RWPE2 (cell line): ENCODE measurements at regions not wholly inside any gene's neighbourhood (a gene's known extent, or its start where the extent isn't known, plus 50 kb on each side); places are given as distances from the start of the nearest gene placed in this dataset.

ENCODE experiments used
- ATAC-seq: fragments of 200-7000 bp; cut with Tn5 transposase; 3 replicates; pipeline ENCODE4 v1.9.1; 2021; ENCODE audit warnings: low read depth
- DNase-seq: peaks from one replicate; pipeline ENCODE4 v3.0.0-alpha.2; 2020; ENCODE audit warnings: low spot score
- H3K27ac ChIP-seq: fragments of 450-650 bp; 2 replicates; pipeline ENCODE4 v1.5.1; 2017; ENCODE audit warnings: mild to moderate bottlenecking; ENCODE audit not compliant: poor library complexity, severe bottlenecking
- H3K27me3 ChIP-seq: fragments of 250-450 bp; sonication (Bioruptor Pico); 2 replicates; pipeline ENCODE4 v1.5.1; 2021; ENCODE audit warnings: mild to moderate bottlenecking, moderate library complexity; ENCODE audit not compliant: insufficient read depth, poor library complexity, severe bottlenecking
- H3K36me3 ChIP-seq: fragments of 250-450 bp; sonication (Bioruptor Pico); 2 replicates; pipeline ENCODE4 v1.5.1; 2020; ENCODE audit warnings: low read depth, mild to moderate bottlenecking, moderate library complexity
- H3K4me1 ChIP-seq: fragments of 250-450 bp; sonication (Bioruptor Pico); 2 replicates; pipeline ENCODE4 v1.5.1; 2021; ENCODE audit warnings: mild to moderate bottlenecking, moderate library complexity; ENCODE audit not compliant: insufficient read depth, poor library complexity, severe bottlenecking
- H3K4me3 ChIP-seq: fragments of 250-450 bp; sonication (Bioruptor Pico); 2 replicates; pipeline ENCODE4 v1.5.1; 2021; ENCODE audit warnings: mild to moderate bottlenecking, moderate library complexity; ENCODE audit not compliant: severe bottlenecking
- H3K9me3 ChIP-seq: fragments of 250-450 bp; sonication (Bioruptor Pico); 2 replicates; pipeline ENCODE4 v1.5.1; 2021; ENCODE audit warnings: mild to moderate bottlenecking, moderate library complexity; ENCODE audit not compliant: severe bottlenecking
- CTCF ChIP-seq: fragments of 450-650 bp; IDR thresholded peaks from one replicate; pipeline ENCODE4 v1.5.1; 2017; ENCODE audit warnings: mild to moderate bottlenecking, moderate library complexity; ENCODE audit not compliant: poor library complexity, severe bottlenecking

- no peak overlapping the region for H3K4me3 ChIP-seq
- no peak for TF ChIP-seq CTCF
- ATAC-seq (peak; percentile 41; the same call in 2 of the 3 replicates), DNase-seq (no peak)
- H3K9me3 ChIP-seq: no peaks in the 10 kb centered on the region
- H3K27ac ChIP-seq: no peak overlapping the region
- no peaks in the 10 kb centered on the region for H3K36me3 ChIP-seq
- H3K27me3 ChIP-seq: no peaks in the 10 kb centered on the region
- peaks cover 18% of the 10 kb centered on the region for H3K4me1 ChIP-seq
Measured at GRCh38 chr2:226660526-226660925, 139.1 kb downstream of the IRS1 start.

DNA sequence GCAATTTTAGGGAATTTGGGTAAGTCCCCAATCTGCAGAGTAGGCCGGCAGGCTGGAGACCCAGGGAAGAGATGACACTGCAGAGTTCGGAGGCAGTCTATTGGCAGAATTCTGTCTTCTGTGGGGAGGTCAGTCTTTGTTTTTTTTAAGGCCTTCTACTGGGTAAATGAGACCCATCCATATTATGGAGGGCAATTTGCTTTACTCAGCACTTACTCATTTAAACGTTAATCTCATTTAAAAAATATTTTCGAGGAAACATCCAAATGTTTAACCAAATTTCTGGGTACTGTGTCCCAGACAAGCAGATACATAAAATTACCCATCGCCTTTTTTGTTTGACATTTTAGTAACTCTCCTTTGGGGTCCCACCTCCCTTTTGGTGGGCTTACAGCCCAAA, 139.5 kb downstream of the IRS1 start:
- Histone ChIP-seq H3K36me3 (no peaks in the 10 kb centered on the region), H3K9me3 (no peaks in the 10 kb centered on the region), H3K27ac (no peak overlapping the region), H3K27me3 (no peaks in the 10 kb centered on the region), H3K4me3 (no peak overlapping the region), H3K4me1 (peaks cover 18% of the 10 kb centered on the region)
- DNase-seq (no peak), ATAC-seq (no peak)
- TF ChIP-seq CTCF: no peak

GRCh38 chr2:226659410-226659809, 140.2 kb downstream of the IRS1 start:
- H3K36me3 ChIP-seq: no peaks in the 10 kb centered on the region
- no peaks in the 10 kb centered on the region for H3K27me3 ChIP-seq
- ATAC-seq (no peak), DNase-seq (no peak)
- TF ChIP-seq CTCF: no peak
- H3K4me3 ChIP-seq: no peak overlapping the region
- peaks cover 18% of the 10 kb centered on the region for H3K4me1 ChIP-seq
- H3K9me3 ChIP-seq: no peaks in the 10 kb centered on the region
- H3K27ac ChIP-seq: no peak overlapping the region

- H3K27ac ChIP-seq: peak overlapping the region; percentile 13
- TF ChIP-seq CTCF: no peak
- no peak overlapping the region for H3K4me3 ChIP-seq
- no peaks in the 10 kb centered on the region for H3K9me3 ChIP-seq
- peaks cover 18% of the 10 kb centered on the region for H3K4me1 ChIP-seq
- H3K27me3 ChIP-seq: no peaks in the 10 kb centered on the region
- DNase-seq (no peak), ATAC-seq (no peak)
- H3K36me3 ChIP-seq: no peaks in the 10 kb centered on the region
Measured at GRCh38 chr2:226658555-226658954, 141.1 kb downstream of the IRS1 start.

- TF ChIP-seq CTCF: no peak
- ATAC-seq (no peak), DNase-seq (no peak)
- Histone ChIP-seq H3K27ac (no peak overlapping the region), H3K9me3 (no peaks in the 10 kb centered on the region), H3K4me1 (peaks cover 26% of the 10 kb centered on the region), H3K4me3 (no peak overlapping the region), H3K27me3 (no peaks in the 10 kb centered on the region), H3K36me3 (no peaks in the 10 kb centered on the region)
Measured at GRCh38 chr2:226657340-226658053, 142.1 kb downstream of the IRS1 start.
